ENCODE measurements at regions not wholly inside any gene's neighbourhood (a gene's known extent, or its start where the extent isn't known, plus 50 kb on each side); places are given as distances from the start of the nearest gene placed in this dataset.

DNA sequence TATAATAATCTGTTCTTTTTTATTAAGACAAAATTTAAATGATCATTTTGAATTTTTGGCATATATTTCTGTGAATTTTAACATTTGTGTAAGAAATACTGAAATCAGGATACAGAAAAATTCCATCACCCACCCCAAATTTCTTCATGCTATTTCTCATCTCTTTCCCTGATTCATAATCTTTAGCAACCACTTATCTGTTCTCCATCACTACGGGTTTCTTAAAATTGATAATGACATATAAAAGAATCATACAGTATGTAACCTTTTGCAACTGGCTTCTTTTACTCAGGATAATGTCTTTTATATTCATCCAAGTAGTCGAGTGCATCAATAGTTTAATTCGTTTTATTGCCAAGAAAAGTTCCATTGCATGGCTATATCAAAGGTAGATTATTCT is 1627.0 kb downstream of the PCDH9 start (continued):
- TF ChIP-seq, protein P1, sequence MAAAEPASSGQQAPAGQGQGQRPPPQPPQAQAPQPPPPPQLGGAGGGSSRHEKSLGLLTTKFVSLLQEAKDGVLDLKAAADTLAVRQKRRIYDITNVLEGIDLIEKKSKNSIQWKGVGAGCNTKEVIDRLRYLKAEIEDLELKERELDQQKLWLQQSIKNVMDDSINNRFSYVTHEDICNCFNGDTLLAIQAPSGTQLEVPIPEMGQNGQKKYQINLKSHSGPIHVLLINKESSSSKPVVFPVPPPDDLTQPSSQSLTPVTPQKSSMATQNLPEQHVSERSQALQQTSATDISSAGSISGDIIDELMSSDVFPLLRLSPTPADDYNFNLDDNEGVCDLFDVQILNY (CRISPR knock-in tag; IDR thresholded peaks at IDR 0.05), result no peak
- TF ChIP-seq OVOL2 (CRISPR knock-in tag; IDR thresholded peaks at IDR 0.05; ENCODE audit: borderline replicate concordance), result no peak

DNA sequence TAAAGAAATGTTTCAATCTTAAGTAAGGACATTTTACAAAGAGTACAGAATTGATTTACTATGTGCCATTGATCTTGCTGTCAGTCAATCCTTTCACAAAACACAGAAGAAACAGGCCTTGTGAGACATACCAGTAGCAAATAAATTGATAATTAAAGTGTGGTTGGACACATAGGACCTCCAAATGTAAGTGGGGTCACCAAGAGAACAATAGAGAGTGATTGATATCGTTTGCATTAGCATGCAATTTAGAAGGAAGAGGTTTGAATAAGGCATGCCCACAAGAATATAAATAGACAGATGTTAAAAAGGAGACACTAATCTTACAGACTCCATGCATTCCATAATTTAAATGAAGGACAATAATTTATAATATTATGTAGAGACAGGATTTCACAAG is 1628.3 kb downstream of the PCDH9 start:
- H3K36me3 Mint-ChIP-seq, result no peaks in the 10 kb centered on the region
- no peak overlapping the region for H3K4me3 Mint-ChIP-seq
- peaks cover 9% of the 10 kb centered on the region for H3K9me3 Mint-ChIP-seq
- TF ChIP-seq, protein P2, sequence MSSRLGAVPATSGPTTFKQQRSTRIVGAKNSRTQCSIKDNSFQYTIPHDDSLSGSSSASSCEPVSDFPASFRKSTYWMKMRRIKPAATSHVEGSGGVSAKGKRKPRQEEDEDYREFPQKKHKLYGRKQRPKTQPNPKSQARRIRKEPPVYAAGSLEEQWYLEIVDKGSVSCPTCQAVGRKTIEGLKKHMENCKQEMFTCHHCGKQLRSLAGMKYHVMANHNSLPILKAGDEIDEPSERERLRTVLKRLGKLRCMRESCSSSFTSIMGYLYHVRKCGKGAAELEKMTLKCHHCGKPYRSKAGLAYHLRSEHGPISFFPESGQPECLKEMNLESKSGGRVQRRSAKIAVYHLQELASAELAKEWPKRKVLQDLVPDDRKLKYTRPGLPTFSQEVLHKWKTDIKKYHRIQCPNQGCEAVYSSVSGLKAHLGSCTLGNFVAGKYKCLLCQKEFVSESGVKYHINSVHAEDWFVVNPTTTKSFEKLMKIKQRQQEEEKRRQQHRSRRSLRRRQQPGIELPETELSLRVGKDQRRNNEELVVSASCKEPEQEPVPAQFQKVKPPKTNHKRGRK (CRISPR knock-in tag; IDR thresholded peaks at IDR 0.05; ENCODE audit: borderline replicate concordance), result no peak
- TF ChIP-seq ZNF232 (CRISPR knock-in tag; IDR thresholded peaks at IDR 0.05) (no peak), TP53 (CRISPR knock-in tag; IDR thresholded peaks at IDR 0.05) (no peak), JAZF1 (CRISPR knock-in tag; IDR thresholded peaks at IDR 0.05) (no peak), ZNF121 (CRISPR knock-in tag; IDR thresholded peaks at IDR 0.05) (no peak), GABPB1 (CRISPR knock-in tag; IDR thresholded peaks at IDR 0.05) (no peak)
- TF ChIP-seq, protein P3, sequence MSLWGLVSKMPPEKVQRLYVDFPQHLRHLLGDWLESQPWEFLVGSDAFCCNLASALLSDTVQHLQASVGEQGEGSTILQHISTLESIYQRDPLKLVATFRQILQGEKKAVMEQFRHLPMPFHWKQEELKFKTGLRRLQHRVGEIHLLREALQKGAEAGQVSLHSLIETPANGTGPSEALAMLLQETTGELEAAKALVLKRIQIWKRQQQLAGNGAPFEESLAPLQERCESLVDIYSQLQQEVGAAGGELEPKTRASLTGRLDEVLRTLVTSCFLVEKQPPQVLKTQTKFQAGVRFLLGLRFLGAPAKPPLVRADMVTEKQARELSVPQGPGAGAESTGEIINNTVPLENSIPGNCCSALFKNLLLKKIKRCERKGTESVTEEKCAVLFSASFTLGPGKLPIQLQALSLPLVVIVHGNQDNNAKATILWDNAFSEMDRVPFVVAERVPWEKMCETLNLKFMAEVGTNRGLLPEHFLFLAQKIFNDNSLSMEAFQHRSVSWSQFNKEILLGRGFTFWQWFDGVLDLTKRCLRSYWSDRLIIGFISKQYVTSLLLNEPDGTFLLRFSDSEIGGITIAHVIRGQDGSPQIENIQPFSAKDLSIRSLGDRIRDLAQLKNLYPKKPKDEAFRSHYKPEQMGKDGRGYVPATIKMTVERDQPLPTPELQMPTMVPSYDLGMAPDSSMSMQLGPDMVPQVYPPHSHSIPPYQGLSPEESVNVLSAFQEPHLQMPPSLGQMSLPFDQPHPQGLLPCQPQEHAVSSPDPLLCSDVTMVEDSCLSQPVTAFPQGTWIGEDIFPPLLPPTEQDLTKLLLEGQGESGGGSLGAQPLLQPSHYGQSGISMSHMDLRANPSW (CRISPR knock-in tag; conservative IDR thresholded peaks at IDR 0.05; ENCODE audit: low read depth), result no peak
- TF ChIP-seq, protein P4, sequence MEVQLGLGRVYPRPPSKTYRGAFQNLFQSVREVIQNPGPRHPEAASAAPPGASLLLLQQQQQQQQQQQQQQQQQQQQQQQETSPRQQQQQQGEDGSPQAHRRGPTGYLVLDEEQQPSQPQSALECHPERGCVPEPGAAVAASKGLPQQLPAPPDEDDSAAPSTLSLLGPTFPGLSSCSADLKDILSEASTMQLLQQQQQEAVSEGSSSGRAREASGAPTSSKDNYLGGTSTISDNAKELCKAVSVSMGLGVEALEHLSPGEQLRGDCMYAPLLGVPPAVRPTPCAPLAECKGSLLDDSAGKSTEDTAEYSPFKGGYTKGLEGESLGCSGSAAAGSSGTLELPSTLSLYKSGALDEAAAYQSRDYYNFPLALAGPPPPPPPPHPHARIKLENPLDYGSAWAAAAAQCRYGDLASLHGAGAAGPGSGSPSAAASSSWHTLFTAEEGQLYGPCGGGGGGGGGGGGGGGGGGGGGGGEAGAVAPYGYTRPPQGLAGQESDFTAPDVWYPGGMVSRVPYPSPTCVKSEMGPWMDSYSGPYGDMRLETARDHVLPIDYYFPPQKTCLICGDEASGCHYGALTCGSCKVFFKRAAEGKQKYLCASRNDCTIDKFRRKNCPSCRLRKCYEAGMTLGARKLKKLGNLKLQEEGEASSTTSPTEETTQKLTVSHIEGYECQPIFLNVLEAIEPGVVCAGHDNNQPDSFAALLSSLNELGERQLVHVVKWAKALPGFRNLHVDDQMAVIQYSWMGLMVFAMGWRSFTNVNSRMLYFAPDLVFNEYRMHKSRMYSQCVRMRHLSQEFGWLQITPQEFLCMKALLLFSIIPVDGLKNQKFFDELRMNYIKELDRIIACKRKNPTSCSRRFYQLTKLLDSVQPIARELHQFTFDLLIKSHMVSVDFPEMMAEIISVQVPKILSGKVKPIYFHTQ (CRISPR knock-in tag; IDR thresholded peaks at IDR 0.05), result no peak
- TF ChIP-seq, protein P5, sequence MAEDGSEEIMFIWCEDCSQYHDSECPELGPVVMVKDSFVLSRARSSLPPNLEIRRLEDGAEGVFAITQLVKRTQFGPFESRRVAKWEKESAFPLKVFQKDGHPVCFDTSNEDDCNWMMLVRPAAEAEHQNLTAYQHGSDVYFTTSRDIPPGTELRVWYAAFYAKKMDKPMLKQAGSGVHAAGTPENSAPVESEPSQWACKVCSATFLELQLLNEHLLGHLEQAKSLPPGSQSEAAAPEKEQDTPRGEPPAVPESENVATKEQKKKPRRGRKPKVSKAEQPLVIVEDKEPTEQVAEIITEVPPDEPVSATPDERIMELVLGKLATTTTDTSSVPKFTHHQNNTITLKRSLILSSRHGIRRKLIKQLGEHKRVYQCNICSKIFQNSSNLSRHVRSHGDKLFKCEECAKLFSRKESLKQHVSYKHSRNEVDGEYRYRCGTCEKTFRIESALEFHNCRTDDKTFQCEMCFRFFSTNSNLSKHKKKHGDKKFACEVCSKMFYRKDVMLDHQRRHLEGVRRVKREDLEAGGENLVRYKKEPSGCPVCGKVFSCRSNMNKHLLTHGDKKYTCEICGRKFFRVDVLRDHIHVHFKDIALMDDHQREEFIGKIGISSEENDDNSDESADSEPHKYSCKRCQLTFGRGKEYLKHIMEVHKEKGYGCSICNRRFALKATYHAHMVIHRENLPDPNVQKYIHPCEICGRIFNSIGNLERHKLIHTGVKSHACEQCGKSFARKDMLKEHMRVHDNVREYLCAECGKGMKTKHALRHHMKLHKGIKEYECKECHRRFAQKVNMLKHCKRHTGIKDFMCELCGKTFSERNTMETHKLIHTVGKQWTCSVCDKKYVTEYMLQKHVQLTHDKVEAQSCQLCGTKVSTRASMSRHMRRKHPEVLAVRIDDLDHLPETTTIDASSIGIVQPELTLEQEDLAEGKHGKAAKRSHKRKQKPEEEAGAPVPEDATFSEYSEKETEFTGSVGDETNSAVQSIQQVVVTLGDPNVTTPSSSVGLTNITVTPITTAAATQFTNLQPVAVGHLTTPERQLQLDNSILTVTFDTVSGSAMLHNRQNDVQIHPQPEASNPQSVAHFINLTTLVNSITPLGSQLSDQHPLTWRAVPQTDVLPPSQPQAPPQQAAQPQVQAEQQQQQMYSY (CRISPR knock-in tag; IDR thresholded peaks at IDR 0.05), result no peak
- TF ChIP-seq, protein P6, sequence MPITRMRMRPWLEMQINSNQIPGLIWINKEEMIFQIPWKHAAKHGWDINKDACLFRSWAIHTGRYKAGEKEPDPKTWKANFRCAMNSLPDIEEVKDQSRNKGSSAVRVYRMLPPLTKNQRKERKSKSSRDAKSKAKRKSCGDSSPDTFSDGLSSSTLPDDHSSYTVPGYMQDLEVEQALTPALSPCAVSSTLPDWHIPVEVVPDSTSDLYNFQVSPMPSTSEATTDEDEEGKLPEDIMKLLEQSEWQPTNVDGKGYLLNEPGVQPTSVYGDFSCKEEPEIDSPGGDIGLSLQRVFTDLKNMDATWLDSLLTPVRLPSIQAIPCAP (CRISPR knock-in tag; IDR thresholded peaks at IDR 0.05), result no peak
- peaks cover 2% of the 10 kb centered on the region; the same call in 1 of the 2 replicates for H3K4me1 Mint-ChIP-seq
- no peak overlapping the region for H3K27ac Mint-ChIP-seq
- ATAC-seq, result no peak
- ChIA-PET CTCF (no interaction called here), POLR2A (no interaction called here)
- DNase-seq (ENCODE audit: low spot score), result no peak
- no peaks in the 10 kb centered on the region for H3K27me3 Mint-ChIP-seq (ENCODE audit: low read depth)
